Caco-2 (cell line): ENCODE measurements at regions not wholly inside any gene's neighbourhood (a gene's known extent, or its start where the extent isn't known, plus 50 kb on each side); places are given as distances from the start of the nearest gene placed in this dataset.

ENCODE experiments used
- BruUV-seq: library from RNA; stranded (reverse); fragments of 400-500 nt; replicated peaks from 2 replicates; lab custom pipeline; 2021; lab: Mats Ljungman, UMichigan
- CTCF ChIA-PET: fragments of 300-600 bp; sonication (Branson Sonifier 250); formaldehyde crosslinking; loops from one replicate; lab custom pipeline; 2022; ENCODE audit warnings: antibody characterized with exemption; lab: Charles Lee
- POLR2A ChIA-PET: fragments of 300-600 bp; sonication (Branson Sonifier 250); formaldehyde crosslinking; loops from one replicate; lab custom pipeline; 2022; ENCODE audit warnings: antibody characterized with exemption; lab: Charles Lee
- DNase-seq, 2 experiments: peaks; one replicate each; pipeline versions ENCODE4 v3.0.0 to v3.0.0-alpha.2; 2020 to 2022
- H3K27me3 ChIP-seq: replicated peaks from 2 replicates; pipeline ENCODE4 v1.6.0; 2011; ENCODE audit warnings: low read length; ENCODE audit not compliant: control insufficient read depth, insufficient read depth
- H3K36me3 ChIP-seq: 2 replicates; pipeline ENCODE4 v1.5.1; 2011; ENCODE audit warnings: low read length; ENCODE audit not compliant: control insufficient read depth, insufficient read depth
- H3K4me1 ChIP-seq: fragments of 250-450 bp; sonication (Bioruptor Pico); 2 replicates; pipeline ENCODE4 v1.5.1; 2020; ENCODE audit warnings: mild to moderate bottlenecking
- H3K4me3 ChIP-seq: 2 replicates; pipeline ENCODE4 v1.5.1; 2011; ENCODE audit warnings: low read depth, mild to moderate bottlenecking, control low read depth, low read length
- H3K9me3 ChIP-seq: fragments of 250-450 bp; sonication (Bioruptor Pico); 2 replicates; pipeline ENCODE4 v1.5.1; 2020; ENCODE audit warnings: mild to moderate bottlenecking, moderate library complexity
- H3K27ac Mint-ChIP-seq: one replicate; pipeline ENCODE4 v1.8.0; 2022; ENCODE audit warnings: mixed read lengths; ENCODE audit not compliant: unreplicated experiment
- H3K27me3 Mint-ChIP-seq: one replicate; pipeline ENCODE4 v1.8.0; 2022; ENCODE audit warnings: mixed read lengths; ENCODE audit not compliant: insufficient read depth, unreplicated experiment
- H3K36me3 Mint-ChIP-seq: one replicate; pipeline ENCODE4 v1.8.0; 2022; ENCODE audit warnings: mild to moderate bottlenecking, mixed read lengths; ENCODE audit not compliant: insufficient read depth, unreplicated experiment
- H3K4me1 Mint-ChIP-seq: one replicate; pipeline ENCODE4 v1.8.0; 2022; ENCODE audit warnings: low read depth, mixed read lengths; ENCODE audit not compliant: unreplicated experiment
- H3K4me3 Mint-ChIP-seq: one replicate; pipeline ENCODE4 v1.8.0; 2022; ENCODE audit warnings: mild to moderate bottlenecking, moderate library complexity, mixed read lengths; ENCODE audit not compliant: unreplicated experiment
- H3K9me3 Mint-ChIP-seq: one replicate; pipeline ENCODE4 v1.8.0; 2022; ENCODE audit warnings: mixed read lengths; ENCODE audit not compliant: unreplicated experiment
- CTCF ChIP-seq, 2 experiments: fragments of 200-600 bp in 1 of 2; IDR thresholded peaks; 1 replicate in 1 of 2; 2 replicates in 1 of 2; pipeline versions ENCODE4 v1.5.1 to v1.8.0; 2011 to 2022; ENCODE audit warnings: antibody characterized with exemption in 1 of 2, control low read depth in 1 of 2, inconsistent platforms in 1 of 2, low read depth in 1 of 2, low read length in 1 of 2, mild to moderate bottlenecking in 1 of 2, moderate library complexity in 1 of 2; ENCODE audit not compliant: insufficient read depth in 1 of 2, severe bottlenecking in 1 of 2, unreplicated experiment in 1 of 2
- intact Hi-C: fragments of 100-400 bp; cut with micrococcal nuclease; formaldehyde crosslinking; loops from one replicate; pipeline ENCODE4 v1.10.0; 2022; ENCODE audit not compliant: unreplicated experiment

- Mint-ChIP-seq H3K27ac (no peak overlapping the region), H3K4me1 (no peaks in the 10 kb centered on the region), H3K27me3 (peaks cover 14% of the 10 kb centered on the region), H3K4me3 (no peak overlapping the region), H3K9me3 (no peaks in the 10 kb centered on the region), H3K36me3 (no peaks in the 10 kb centered on the region)
- no TSS peak for BruUV-seq
- Histone ChIP-seq H3K36me3 (no peaks in the 10 kb centered on the region), H3K9me3 (no peaks in the 10 kb centered on the region), H3K4me1 (no peaks in the 10 kb centered on the region), H3K4me3 (no peak overlapping the region), H3K27me3 (no peaks in the 10 kb centered on the region)
- CTCF ChIA-PET: no interaction called here
- POLR2A ChIA-PET: no interaction called here
- intact Hi-C loops: no loop called here
- no peak for DNase-seq
- no peak for TF ChIP-seq CTCF (IDR thresholded peaks at IDR 0.05; ENCODE audit: insufficient read depth in 1 of 2, low read depth in 1 of 2, low read length in 1 of 2, severe bottlenecking in 1 of 2, unreplicated experiment in 1 of 2)
Measured at GRCh38 chr2:59881218-59881617, 672.2 kb downstream of the BCL11A start.

- Histone ChIP-seq H3K27me3 (no peaks in the 10 kb centered on the region), H3K9me3 (no peaks in the 10 kb centered on the region), H3K4me1 (no peaks in the 10 kb centered on the region), H3K4me3 (no peak overlapping the region), H3K36me3 (no peaks in the 10 kb centered on the region)
- Mint-ChIP-seq H3K4me3 (no peak overlapping the region), H3K9me3 (no peaks in the 10 kb centered on the region), H3K36me3 (no peaks in the 10 kb centered on the region), H3K27me3 (peaks cover 15% of the 10 kb centered on the region), H3K27ac (no peak overlapping the region), H3K4me1 (no peaks in the 10 kb centered on the region)
- no peak for DNase-seq
- ChIA-PET CTCF (no interaction called here), POLR2A (no interaction called here)
- no TSS peak for BruUV-seq
- TF ChIP-seq CTCF (IDR thresholded peaks at IDR 0.05; ENCODE audit: insufficient read depth in 1 of 2, low read depth in 1 of 2, low read length in 1 of 2, severe bottlenecking in 1 of 2, unreplicated experiment in 1 of 2): no peak
- intact Hi-C loops: no loop called here
Measured at GRCh38 chr2:59879700-59880131, 673.7 kb downstream of the BCL11A start.

GRCh38 chr2:59875836-59876235 is 677.6 kb downstream of the BCL11A start:
- intact Hi-C loops: no loop called here
- no peaks in the 10 kb centered on the region for H3K36me3 ChIP-seq
- no peak overlapping the region for H3K4me3 Mint-ChIP-seq
- BruUV-seq: no TSS peak
- H3K4me1 ChIP-seq: no peaks in the 10 kb centered on the region
- H3K4me3 ChIP-seq: no peak overlapping the region
- H3K9me3 ChIP-seq: no peaks in the 10 kb centered on the region
- H3K9me3 Mint-ChIP-seq: no peaks in the 10 kb centered on the region
- H3K27ac Mint-ChIP-seq: no peak overlapping the region
- no peak for DNase-seq
- ChIA-PET CTCF (no interaction called here), POLR2A (no interaction called here)
- TF ChIP-seq CTCF (IDR thresholded peaks at IDR 0.05; ENCODE audit: insufficient read depth in 1 of 2, low read depth in 1 of 2, low read length in 1 of 2, severe bottlenecking in 1 of 2, unreplicated experiment in 1 of 2): no peak
- H3K27me3 ChIP-seq: no peaks in the 10 kb centered on the region
- no peaks in the 10 kb centered on the region for H3K36me3 Mint-ChIP-seq
- peaks cover 19% of the 10 kb centered on the region for H3K27me3 Mint-ChIP-seq
- H3K4me1 Mint-ChIP-seq: no peaks in the 10 kb centered on the region
